ENCODE measurements at regions not wholly inside any gene's neighbourhood (a gene's known extent, or its start where the extent isn't known, plus 50 kb on each side); places are given as distances from the start of the nearest gene placed in this dataset.

DNA sequence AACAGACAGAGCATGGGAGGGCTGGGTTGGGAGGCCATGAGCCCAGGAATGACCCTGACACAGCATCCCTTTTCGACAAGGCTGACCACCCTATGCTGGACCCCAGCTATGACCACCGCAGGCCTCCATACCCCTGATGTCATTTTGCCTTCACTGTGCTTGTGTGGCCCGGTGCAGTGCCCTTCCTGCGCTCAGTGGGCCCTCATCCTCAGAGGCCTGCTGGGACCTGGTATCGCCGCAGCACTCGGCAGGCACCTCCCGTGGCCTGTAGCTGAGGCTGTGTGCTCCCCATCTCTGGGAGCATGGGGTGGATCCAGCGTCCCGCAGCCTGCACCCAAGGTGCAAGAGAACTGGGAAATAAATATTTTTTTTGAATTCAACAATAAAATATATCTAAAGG is 73.1 kb upstream of the MEF2A start:
- 0 out of 2 replicates have a peak, but pooled peaks cover 3% of the 10 kb centered on the region for H3K4me1 Mint-ChIP-seq
- ChIA-PET POLR2A (interaction anchor here (0.5 kb wide), 1 partner anchor 879 kb away, joined by 3 read pairs; no protein-coding TSS in a partner anchor), CTCF (no interaction called here)
- H3K27ac Mint-ChIP-seq: no peak overlapping the region
- ATAC-seq (no peak), DNase-seq (ENCODE audit: low spot score) (no peak)
- H3K9me3 Mint-ChIP-seq: peaks cover 17% of the 10 kb centered on the region
- no peak for TF ChIP-seq NR3C1 (CRISPR knock-in tag; conservative IDR thresholded peaks at IDR 0.05; ENCODE audit: low read depth)
- no peak for TF ChIP-seq ZBTB21 (CRISPR knock-in tag; IDR thresholded peaks at IDR 0.05; ENCODE audit: borderline replicate concordance)
- TF ChIP-seq, protein P1, sequence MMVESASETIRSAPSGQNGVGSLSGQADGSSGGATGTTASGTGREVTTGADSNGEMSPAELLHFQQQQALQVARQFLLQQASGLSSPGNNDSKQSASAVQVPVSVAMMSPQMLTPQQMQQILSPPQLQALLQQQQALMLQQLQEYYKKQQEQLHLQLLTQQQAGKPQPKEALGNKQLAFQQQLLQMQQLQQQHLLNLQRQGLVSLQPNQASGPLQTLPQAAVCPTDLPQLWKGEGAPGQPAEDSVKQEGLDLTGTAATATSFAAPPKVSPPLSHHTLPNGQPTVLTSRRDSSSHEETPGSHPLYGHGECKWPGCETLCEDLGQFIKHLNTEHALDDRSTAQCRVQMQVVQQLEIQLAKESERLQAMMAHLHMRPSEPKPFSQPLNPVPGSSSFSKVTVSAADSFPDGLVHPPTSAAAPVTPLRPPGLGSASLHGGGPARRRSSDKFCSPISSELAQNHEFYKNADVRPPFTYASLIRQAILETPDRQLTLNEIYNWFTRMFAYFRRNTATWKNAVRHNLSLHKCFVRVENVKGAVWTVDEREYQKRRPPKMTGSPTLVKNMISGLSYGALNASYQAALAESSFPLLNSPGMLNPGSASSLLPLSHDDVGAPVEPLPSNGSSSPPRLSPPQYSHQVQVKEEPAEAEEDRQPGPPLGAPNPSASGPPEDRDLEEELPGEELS (CRISPR knock-in tag; IDR thresholded peaks at IDR 0.05): no peak
- TF ChIP-seq, protein P2, sequence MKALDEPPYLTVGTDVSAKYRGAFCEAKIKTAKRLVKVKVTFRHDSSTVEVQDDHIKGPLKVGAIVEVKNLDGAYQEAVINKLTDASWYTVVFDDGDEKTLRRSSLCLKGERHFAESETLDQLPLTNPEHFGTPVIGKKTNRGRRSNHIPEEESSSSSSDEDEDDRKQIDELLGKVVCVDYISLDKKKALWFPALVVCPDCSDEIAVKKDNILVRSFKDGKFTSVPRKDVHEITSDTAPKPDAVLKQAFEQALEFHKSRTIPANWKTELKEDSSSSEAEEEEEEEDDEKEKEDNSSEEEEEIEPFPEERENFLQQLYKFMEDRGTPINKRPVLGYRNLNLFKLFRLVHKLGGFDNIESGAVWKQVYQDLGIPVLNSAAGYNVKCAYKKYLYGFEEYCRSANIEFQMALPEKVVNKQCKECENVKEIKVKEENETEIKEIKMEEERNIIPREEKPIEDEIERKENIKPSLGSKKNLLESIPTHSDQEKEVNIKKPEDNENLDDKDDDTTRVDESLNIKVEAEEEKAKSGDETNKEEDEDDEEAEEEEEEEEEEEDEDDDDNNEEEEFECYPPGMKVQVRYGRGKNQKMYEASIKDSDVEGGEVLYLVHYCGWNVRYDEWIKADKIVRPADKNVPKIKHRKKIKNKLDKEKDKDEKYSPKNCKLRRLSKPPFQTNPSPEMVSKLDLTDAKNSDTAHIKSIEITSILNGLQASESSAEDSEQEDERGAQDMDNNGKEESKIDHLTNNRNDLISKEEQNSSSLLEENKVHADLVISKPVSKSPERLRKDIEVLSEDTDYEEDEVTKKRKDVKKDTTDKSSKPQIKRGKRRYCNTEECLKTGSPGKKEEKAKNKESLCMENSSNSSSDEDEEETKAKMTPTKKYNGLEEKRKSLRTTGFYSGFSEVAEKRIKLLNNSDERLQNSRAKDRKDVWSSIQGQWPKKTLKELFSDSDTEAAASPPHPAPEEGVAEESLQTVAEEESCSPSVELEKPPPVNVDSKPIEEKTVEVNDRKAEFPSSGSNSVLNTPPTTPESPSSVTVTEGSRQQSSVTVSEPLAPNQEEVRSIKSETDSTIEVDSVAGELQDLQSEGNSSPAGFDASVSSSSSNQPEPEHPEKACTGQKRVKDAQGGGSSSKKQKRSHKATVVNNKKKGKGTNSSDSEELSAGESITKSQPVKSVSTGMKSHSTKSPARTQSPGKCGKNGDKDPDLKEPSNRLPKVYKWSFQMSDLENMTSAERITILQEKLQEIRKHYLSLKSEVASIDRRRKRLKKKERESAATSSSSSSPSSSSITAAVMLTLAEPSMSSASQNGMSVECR (CRISPR knock-in tag; IDR thresholded peaks at IDR 0.05; ENCODE audit: borderline replicate concordance): no peak
- no peak for TF ChIP-seq TEAD4 (CRISPR knock-in tag; IDR thresholded peaks at IDR 0.05)
- TF ChIP-seq ZNF317 (CRISPR knock-in tag; IDR thresholded peaks at IDR 0.05; ENCODE audit: borderline replicate concordance, low read depth): no peak
- TF ChIP-seq, protein P3, sequence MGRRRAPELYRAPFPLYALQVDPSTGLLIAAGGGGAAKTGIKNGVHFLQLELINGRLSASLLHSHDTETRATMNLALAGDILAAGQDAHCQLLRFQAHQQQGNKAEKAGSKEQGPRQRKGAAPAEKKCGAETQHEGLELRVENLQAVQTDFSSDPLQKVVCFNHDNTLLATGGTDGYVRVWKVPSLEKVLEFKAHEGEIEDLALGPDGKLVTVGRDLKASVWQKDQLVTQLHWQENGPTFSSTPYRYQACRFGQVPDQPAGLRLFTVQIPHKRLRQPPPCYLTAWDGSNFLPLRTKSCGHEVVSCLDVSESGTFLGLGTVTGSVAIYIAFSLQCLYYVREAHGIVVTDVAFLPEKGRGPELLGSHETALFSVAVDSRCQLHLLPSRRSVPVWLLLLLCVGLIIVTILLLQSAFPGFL (CRISPR knock-in tag; IDR thresholded peaks at IDR 0.05; ENCODE audit: borderline replicate concordance): no peak
- TF ChIP-seq, protein P4, sequence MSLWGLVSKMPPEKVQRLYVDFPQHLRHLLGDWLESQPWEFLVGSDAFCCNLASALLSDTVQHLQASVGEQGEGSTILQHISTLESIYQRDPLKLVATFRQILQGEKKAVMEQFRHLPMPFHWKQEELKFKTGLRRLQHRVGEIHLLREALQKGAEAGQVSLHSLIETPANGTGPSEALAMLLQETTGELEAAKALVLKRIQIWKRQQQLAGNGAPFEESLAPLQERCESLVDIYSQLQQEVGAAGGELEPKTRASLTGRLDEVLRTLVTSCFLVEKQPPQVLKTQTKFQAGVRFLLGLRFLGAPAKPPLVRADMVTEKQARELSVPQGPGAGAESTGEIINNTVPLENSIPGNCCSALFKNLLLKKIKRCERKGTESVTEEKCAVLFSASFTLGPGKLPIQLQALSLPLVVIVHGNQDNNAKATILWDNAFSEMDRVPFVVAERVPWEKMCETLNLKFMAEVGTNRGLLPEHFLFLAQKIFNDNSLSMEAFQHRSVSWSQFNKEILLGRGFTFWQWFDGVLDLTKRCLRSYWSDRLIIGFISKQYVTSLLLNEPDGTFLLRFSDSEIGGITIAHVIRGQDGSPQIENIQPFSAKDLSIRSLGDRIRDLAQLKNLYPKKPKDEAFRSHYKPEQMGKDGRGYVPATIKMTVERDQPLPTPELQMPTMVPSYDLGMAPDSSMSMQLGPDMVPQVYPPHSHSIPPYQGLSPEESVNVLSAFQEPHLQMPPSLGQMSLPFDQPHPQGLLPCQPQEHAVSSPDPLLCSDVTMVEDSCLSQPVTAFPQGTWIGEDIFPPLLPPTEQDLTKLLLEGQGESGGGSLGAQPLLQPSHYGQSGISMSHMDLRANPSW (CRISPR knock-in tag; conservative IDR thresholded peaks at IDR 0.05; ENCODE audit: low read depth): no peak
- TF ChIP-seq, protein P5, sequence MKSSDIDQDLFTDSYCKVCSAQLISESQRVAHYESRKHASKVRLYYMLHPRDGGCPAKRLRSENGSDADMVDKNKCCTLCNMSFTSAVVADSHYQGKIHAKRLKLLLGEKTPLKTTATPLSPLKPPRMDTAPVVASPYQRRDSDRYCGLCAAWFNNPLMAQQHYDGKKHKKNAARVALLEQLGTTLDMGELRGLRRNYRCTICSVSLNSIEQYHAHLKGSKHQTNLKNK (CRISPR knock-in tag; IDR thresholded peaks at IDR 0.05): no peak
- 0 out of 2 replicates have a peak, but pooled peaks cover 6% of the 10 kb centered on the region for H3K36me3 Mint-ChIP-seq
- H3K4me3 Mint-ChIP-seq: no peak overlapping the region
- no peaks in the 10 kb centered on the region for H3K27me3 Mint-ChIP-seq (ENCODE audit: low read depth)

DNA sequence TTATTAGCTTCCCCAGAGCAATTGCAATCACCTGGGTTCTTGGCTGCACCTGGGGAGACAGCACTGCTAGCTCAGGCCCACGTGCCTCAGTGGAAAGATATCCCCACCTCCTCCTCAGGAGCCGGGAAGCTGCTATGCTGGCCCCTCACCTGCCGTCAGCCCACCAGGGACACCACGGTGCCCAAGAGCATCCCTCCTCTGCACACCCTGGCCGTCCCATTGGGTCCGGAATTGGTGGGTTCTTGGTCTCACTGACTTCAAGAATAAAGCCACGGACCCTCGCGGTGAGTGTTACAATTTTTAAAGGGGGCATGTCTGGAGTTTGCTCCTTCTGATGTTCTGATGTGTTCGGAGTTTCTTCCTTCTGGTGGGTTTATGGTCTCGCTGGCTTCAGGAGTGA is 72.3 kb upstream of the MEF2A start:
- no peak for DNase-seq (ENCODE audit: low spot score)
- ChIA-PET CTCF (no interaction called here), POLR2A (no interaction called here)
- Mint-ChIP-seq H3K4me3 (no peak overlapping the region), H3K9me3 (peaks cover 25% of the 10 kb centered on the region), H3K27ac (no peak overlapping the region), H3K27me3 (ENCODE audit: low read depth) (no peaks in the 10 kb centered on the region; the same call in 1 of the 2 replicates), H3K36me3 (0 out of 2 replicates have a peak, but pooled peaks cover 6% of the 10 kb centered on the region), H3K4me1 (no peaks in the 10 kb centered on the region)
- ATAC-seq: no peak
- TF ChIP-seq, protein P1 (CRISPR knock-in tag; IDR thresholded peaks at IDR 0.05): no peak
- TF ChIP-seq ZNF263 (CRISPR knock-in tag; IDR thresholded peaks at IDR 0.05; ENCODE audit: low read depth) (no peak), NFYB (CRISPR knock-in tag; conservative IDR thresholded peaks at IDR 0.05; ENCODE audit: low read depth) (no peak), FOXJ3 (CRISPR knock-in tag; IDR thresholded peaks at IDR 0.05; ENCODE audit: borderline replicate concordance) (no peak), RELA (CRISPR knock-in tag; IDR thresholded peaks at IDR 0.05; ENCODE audit: borderline replicate concordance) (no peak), OVOL2 (CRISPR knock-in tag; IDR thresholded peaks at IDR 0.05; ENCODE audit: borderline replicate concordance) (no peak)
- TF ChIP-seq, protein P6, sequence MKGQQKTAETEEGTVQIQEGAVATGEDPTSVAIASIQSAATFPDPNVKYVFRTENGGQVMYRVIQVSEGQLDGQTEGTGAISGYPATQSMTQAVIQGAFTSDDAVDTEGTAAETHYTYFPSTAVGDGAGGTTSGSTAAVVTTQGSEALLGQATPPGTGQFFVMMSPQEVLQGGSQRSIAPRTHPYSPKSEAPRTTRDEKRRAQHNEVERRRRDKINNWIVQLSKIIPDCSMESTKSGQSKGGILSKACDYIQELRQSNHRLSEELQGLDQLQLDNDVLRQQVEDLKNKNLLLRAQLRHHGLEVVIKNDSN (CRISPR knock-in tag; IDR thresholded peaks at IDR 0.05): no peak
- TF ChIP-seq, protein P7, sequence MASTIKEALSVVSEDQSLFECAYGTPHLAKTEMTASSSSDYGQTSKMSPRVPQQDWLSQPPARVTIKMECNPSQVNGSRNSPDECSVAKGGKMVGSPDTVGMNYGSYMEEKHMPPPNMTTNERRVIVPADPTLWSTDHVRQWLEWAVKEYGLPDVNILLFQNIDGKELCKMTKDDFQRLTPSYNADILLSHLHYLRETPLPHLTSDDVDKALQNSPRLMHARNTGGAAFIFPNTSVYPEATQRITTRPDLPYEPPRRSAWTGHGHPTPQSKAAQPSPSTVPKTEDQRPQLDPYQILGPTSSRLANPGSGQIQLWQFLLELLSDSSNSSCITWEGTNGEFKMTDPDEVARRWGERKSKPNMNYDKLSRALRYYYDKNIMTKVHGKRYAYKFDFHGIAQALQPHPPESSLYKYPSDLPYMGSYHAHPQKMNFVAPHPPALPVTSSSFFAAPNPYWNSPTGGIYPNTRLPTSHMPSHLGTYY (CRISPR knock-in tag; IDR thresholded peaks at IDR 0.05): no peak

All from WTC11 (cell line).